NCI-H524 (cell line): ENCODE measurements at regions not wholly inside any gene's neighbourhood (a gene's known extent, or its start where the extent isn't known, plus 50 kb on each side); places are given as distances from the start of the nearest gene placed in this dataset.
"Not testable (repeated sequence)": the region's sequence is repeated elsewhere in the genome, so short reads cannot be mapped to it uniquely, and the experiment has no call there.

Experiments
- DNase-seq, 2 experiments: peaks; one replicate each; lab custom pipeline; 2025; lab: John Stamatoyannopoulos, UW

GRCh38 chr14:97029800-97030199, 232.6 kb downstream of the VRK1 start:
- no peak for DNase-seq

GRCh38 chr14:97031530-97031929, 234.3 kb downstream of the VRK1 start:
- no peak for DNase-seq

- no peak for DNase-seq
Observed at GRCh38 chr14:97033556-97034081, 236.4 kb downstream of the VRK1 start.

GRCh38 chr14:97036086-97036852, 239.1 kb downstream of the VRK1 start:
- DNase-seq = no peak

- no peak for DNase-seq
Observed at GRCh38 chr14:97039717-97040363, 242.7 kb downstream of the VRK1 start.

- no peak for DNase-seq
Observed at GRCh38 chr14:97046967-97047366, 249.8 kb downstream of the VRK1 start.

- DNase-seq = no peak
Observed at GRCh38 chr14:97052001-97052400, 254.8 kb downstream of the VRK1 start.

- DNase-seq = no peak
Observed at GRCh38 chr14:97053941-97054340, 256.8 kb downstream of the VRK1 start.

GRCh38 chr14:97055355-97055754, 258.2 kb downstream of the VRK1 start:
- DNase-seq = no peak

- peak; percentile 32 to 78 for DNase-seq
Observed at GRCh38 chr14:97056086-97056485, 258.9 kb downstream of the VRK1 start.

GRCh38 chr14:97057238-97058073, 260.3 kb downstream of the VRK1 start:
- no peak for DNase-seq

- DNase-seq = no peak
Observed at GRCh38 chr14:97058074-97058467, 260.9 kb downstream of the VRK1 start.

GRCh38 chr14:97058589-97058988, 261.4 kb downstream of the VRK1 start:
- no peak for DNase-seq

GRCh38 chr14:97061198-97061597, 264.0 kb downstream of the VRK1 start:
- peak; percentile 46 to 80 for DNase-seq

GRCh38 chr14:97061714-97062113, 264.5 kb downstream of the VRK1 start:
- no peak for DNase-seq

GRCh38 chr14:97065305-97066067, 268.3 kb downstream of the VRK1 start:
- DNase-seq = no peak

- DNase-seq = peak in 1 of 2 experiments; percentile 23
Observed at GRCh38 chr14:97066068-97066899, 269.1 kb downstream of the VRK1 start.

GRCh38 chr14:97068293-97068692, 271.1 kb downstream of the VRK1 start:
- DNase-seq = not testable (repeated sequence)

GRCh38 chr14:97070259-97070658, 273.1 kb downstream of the VRK1 start:
- DNase-seq = no peak

GRCh38 chr14:97071177-97071576, 274.0 kb downstream of the VRK1 start:
- DNase-seq = no peak

- no peak for DNase-seq
Observed at GRCh38 chr14:97073622-97074021, 276.4 kb downstream of the VRK1 start.
